GM10266 (cell line): ENCODE measurements at regions not wholly inside any gene's neighbourhood (a gene's known extent, or its start where the extent isn't known, plus 50 kb on each side); places are given as distances from the start of the nearest gene placed in this dataset.

Source experiments
- DNase-seq: peaks from one replicate; pipeline ENCODE4 v3.0.0; 2012; ENCODE audit errors: extremely low spot score
- TF ChIP-seq, protein P1 (sequence below): IDR thresholded peaks from 2 replicates; pipeline ENCODE4 v1.5.1; 2012; ENCODE audit warnings: mild to moderate bottlenecking, low read depth; ENCODE audit not compliant: control insufficient read depth, insufficient read depth; ENCODE audit errors: missing control alignments

DNA sequence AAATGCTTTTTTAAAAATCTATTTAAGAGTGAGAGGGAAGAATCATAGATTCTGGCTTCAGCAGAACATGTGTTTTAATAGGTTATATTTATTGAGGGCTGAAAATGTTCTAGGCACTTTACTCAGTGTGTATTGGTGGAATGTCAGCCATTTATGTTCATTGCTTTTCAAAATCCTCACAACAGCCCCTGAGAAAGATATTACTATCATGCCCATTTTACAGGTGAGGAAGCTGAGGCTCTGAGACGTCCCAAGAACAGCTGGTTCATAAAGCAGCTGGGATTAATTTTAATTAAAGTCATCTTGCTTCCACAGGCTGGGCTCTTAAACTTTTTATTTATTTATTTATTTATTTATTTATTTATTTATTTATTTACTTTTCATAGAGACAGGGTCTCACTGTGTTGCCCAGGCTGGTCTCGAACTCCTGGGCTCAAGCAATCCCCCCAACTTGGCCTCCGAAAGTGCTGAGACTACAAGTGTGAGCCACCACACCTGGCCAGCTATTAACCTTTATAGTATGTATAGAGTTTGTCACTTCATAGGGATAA, 364.6 kb downstream of the SHQ1 start:
- DNase-seq = no peak
- TF ChIP-seq, protein P1, sequence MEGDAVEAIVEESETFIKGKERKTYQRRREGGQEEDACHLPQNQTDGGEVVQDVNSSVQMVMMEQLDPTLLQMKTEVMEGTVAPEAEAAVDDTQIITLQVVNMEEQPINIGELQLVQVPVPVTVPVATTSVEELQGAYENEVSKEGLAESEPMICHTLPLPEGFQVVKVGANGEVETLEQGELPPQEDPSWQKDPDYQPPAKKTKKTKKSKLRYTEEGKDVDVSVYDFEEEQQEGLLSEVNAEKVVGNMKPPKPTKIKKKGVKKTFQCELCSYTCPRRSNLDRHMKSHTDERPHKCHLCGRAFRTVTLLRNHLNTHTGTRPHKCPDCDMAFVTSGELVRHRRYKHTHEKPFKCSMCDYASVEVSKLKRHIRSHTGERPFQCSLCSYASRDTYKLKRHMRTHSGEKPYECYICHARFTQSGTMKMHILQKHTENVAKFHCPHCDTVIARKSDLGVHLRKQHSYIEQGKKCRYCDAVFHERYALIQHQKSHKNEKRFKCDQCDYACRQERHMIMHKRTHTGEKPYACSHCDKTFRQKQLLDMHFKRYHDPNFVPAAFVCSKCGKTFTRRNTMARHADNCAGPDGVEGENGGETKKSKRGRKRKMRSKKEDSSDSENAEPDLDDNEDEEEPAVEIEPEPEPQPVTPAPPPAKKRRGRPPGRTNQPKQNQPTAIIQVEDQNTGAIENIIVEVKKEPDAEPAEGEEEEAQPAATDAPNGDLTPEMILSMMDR = no peak

DNA sequence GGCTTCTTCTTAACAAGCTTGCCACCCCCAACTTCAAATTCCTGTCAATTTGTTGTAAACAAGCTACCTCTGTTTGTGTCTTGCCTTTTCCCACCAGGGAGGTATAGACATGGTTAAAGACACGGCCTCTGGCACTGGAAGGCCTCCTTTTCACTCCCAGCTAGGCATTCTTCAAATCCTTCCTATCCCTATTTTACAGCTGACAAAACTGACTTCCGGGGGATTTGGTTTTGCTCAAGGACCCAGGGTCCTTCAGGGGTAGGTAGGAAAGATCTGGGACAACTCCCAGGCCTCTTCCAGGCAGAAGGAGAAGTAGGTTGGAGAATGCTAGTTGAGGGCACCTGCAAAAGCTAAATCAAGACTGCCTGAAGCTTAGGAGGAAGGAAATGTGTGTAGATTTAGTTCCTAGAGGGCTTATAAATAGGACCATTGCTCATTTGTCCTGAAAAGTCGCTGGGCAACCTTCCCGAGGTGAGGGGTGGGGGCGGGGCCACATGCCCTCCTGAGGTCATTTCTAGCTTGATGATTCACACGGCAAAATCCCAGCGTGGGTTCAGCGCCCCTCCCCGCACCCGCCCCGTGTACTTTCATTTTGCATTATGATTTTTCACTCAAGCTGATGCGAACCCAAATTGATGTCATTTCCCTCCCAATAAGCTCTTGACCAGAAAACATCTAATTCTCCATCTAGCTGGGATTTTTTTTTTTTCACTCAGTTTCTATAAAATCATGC, 365.5 kb downstream of the SHQ1 start:
- TF ChIP-seq, protein P1 = no peak
- peak; percentile 53 for DNase-seq

DNA sequence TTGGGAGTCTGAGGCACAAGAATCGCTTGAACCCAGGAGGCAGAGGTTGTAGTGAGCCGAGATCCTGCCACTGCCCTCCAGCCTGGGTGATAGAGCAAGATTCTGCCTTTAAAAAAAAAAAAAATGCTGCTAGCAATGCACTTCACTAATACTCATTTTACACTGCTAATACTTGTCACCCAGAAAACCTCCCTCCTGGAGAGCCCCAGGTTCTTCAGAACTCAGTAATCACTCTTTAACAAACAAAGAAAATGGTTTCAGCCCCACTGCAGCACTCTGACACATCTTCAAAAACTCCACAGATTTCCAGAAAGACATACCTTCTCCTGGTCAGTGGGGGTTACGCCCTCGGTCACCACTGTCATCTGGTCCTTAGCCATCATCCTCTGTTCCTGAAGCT, 366.7 kb downstream of the SHQ1 start:
- TF ChIP-seq, protein P1 = no peak
- no peak for DNase-seq

DNA sequence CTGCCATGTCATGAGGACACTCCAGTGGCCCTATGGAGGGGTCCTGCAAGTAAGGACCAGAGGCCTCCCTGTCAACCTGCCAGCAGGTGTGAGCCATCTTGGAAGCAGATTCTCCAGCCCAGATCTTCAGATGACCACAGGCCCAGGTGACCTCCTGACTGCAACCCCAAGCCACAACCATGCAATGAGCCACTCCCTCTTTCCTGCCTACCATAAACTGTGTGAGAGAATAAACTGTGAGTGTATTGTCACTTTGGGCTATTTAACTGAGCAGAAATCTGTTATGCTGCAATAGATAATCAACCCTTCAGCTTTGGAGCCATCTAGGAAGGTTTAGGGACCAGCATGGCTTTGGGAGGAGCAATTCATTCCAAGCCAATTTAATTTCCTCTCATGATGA, 367.9 kb downstream of the SHQ1 start:
- DNase-seq = no peak
- TF ChIP-seq, protein P1 = no peak

DNA sequence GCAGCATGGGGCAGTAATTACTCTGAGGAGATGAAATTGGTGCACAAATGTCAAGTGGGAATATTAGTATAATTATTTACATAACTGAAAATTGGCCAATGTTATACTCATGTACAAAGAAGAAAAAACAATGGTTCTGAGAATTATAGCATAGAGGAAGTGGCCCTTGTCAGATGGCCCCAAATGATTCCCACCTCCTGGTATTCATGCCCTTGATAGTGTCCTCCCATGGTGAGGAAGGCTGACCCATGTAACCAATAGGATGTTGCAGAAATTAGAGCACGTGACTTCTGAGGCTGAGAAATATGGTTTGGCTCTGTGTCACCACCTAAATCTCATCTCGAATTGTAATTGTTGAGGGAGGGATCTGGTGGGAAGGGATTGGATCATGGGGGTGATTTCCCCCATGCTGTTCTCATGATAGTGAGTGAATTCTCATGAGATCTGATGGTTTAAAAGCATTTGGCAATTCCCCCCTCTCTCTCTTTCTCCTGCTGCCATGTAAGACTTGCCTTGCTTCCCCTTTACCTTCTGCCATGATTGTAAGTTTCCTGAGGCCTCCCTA, 368.5 kb downstream of the SHQ1 start:
- no peak for DNase-seq
- TF ChIP-seq, protein P1 = no peak

DNA sequence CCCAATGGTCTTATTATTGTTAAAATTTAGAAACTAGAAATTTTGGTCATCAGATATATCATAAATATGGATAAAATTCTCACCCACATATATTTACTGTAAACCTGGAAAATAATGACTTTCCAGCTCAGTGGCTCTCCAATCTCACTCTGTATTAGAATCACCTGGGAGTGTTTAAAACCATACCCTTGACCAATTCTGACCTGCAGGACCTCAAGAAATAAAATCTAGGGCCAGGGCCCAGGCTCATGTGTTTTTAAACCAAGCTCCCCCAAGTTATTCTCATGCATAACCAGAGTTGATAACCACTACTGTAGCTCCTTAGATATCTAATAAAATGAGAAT, 372.1 kb downstream of the SHQ1 start:
- TF ChIP-seq, protein P1 = no peak
- no peak for DNase-seq
